ENCODE measurements at regions not wholly inside any gene's neighbourhood (a gene's known extent, or its start where the extent isn't known, plus 50 kb on each side); places are given as distances from the start of the nearest gene placed in this dataset.

GRCh38 chr12:119245904-119246494 is 67.3 kb downstream of the HSPB8 start:
- DNase-seq (no peak), ATAC-seq (ENCODE audit: poor library complexity) (peak; percentile 38)
- intact Hi-C loops (cut with DNase I), result no loop called here

GRCh38 chr12:119247007-119247719 is 68.4 kb downstream of the HSPB8 start:
- ATAC-seq (ENCODE audit: poor library complexity) (peak; percentile 92), DNase-seq (no peak)
- intact Hi-C loops (cut with DNase I), result no loop called here

GRCh38 chr12:119247720-119248043 is 69.0 kb downstream of the HSPB8 start:
- intact Hi-C loops (cut with DNase I), result no loop called here
- DNase-seq, result no peak
- peak; percentile 17 for ATAC-seq (ENCODE audit: poor library complexity)

GRCh38 chr12:119249383-119250155 is 70.8 kb downstream of the HSPB8 start:
- DNase-seq, result no peak
- intact Hi-C loops (cut with DNase I), result no loop called here
- ATAC-seq (ENCODE audit: poor library complexity), result no peak

GRCh38 chr12:119255314-119255713 is 76.6 kb downstream of the HSPB8 start:
- DNase-seq (no peak), ATAC-seq (ENCODE audit: poor library complexity) (no peak)
- intact Hi-C loops (cut with DNase I), result no loop called here

- no peak for DNase-seq
- intact Hi-C loops (cut with DNase I), result no loop called here
- ATAC-seq (ENCODE audit: poor library complexity), result no peak
These were observed 76.4 kb upstream of the CCDC60 start for GRCh38 chr12:119258149-119258548.

- no peak for ATAC-seq (ENCODE audit: poor library complexity)
- intact Hi-C loops (cut with DNase I), result no loop called here
- no peak for DNase-seq
These were observed 76.0 kb upstream of the CCDC60 start for GRCh38 chr12:119258556-119258955.

- intact Hi-C loops (cut with DNase I), result no loop called here
- ATAC-seq (ENCODE audit: poor library complexity), result no peak
These were observed 75.0 kb upstream of the CCDC60 start for GRCh38 chr12:119259484-119259883.

GRCh38 chr12:119262388-119262787 is 72.1 kb upstream of the CCDC60 start:
- intact Hi-C loops (cut with DNase I), result no loop called here
- ATAC-seq (ENCODE audit: poor library complexity) (no peak), DNase-seq (no peak)

More at GRCh38 chr12:119259484-119259883, 75.0 kb upstream of the CCDC60 start:
- no peak for DNase-seq

GRCh38 chr12:119263466-119263865 is 71.1 kb upstream of the CCDC60 start:
- intact Hi-C loops (cut with DNase I), result no loop called here
- ATAC-seq (ENCODE audit: poor library complexity) (no peak), DNase-seq (no peak)

- DNase-seq, result no peak
- intact Hi-C loops (cut with DNase I), result no loop called here
These were observed 67.6 kb upstream of the CCDC60 start for GRCh38 chr12:119266963-119267362.

GRCh38 chr12:119274636-119275065 is 59.9 kb upstream of the CCDC60 start:
- DNase-seq (no peak), ATAC-seq (ENCODE audit: poor library complexity) (peak; percentile 77)
- intact Hi-C loops (cut with DNase I), result no loop called here

More at GRCh38 chr12:119266963-119267362, 67.6 kb upstream of the CCDC60 start:
- no peak for ATAC-seq (ENCODE audit: poor library complexity)

GRCh38 chr12:119283310-119283709 is 51.2 kb upstream of the CCDC60 start:
- intact Hi-C loops (cut with DNase I), result no loop called here
- no peak for DNase-seq
- ATAC-seq (ENCODE audit: poor library complexity), result no peak
